K562 (cell line): ENCODE measurements at regions not wholly inside any gene's neighbourhood (a gene's known extent, or its start where the extent isn't known, plus 50 kb on each side); places are given as distances from the start of the nearest gene placed in this dataset.

Source experiments
- BDP1 ChIP-seq: IDR thresholded peaks from 3 replicates; pipeline ENCODE4 v1.6.1; 2011; ENCODE audit not compliant: insufficient read length, insufficient read depth
- BRD9 ChIP-seq: fragments of 450-650 bp; IDR thresholded peaks from 2 replicates; pipeline ENCODE4 v1.6.1; 2018; ENCODE audit warnings: low read depth; ENCODE audit not compliant: partially characterized antibody
- EHMT2 ChIP-seq: fragments of 450-650 bp; IDR thresholded peaks from 2 replicates; pipeline ENCODE4 v1.6.1; 2018; ENCODE audit warnings: antibody characterized with exemption
- ELF4 ChIP-seq: fragments of 450-650 bp; formaldehyde crosslinking; IDR thresholded peaks from 2 replicates; pipeline ENCODE4 v1.4.0; 2022; ENCODE audit warnings: missing genetic modification characterization
- FOXA1 ChIP-seq: fragments of 450-650 bp; IDR thresholded peaks from 2 replicates; pipeline ENCODE4 v1.6.1; 2016; ENCODE audit warnings: mild to moderate bottlenecking, borderline replicate concordance
- GMEB1 ChIP-seq: fragments of 250-450 bp; sonication (Bioruptor Pico); IDR thresholded peaks from 2 replicates; pipeline ENCODE4 v1.4.0; 2020; ENCODE audit warnings: mild to moderate bottlenecking
- LEF1 ChIP-seq: fragments of 450-650 bp; IDR thresholded peaks from 2 replicates; pipeline ENCODE4 v1.6.1; 2016; ENCODE audit warnings: mild to moderate bottlenecking
- REST ChIP-seq, 2 experiments: fragments of 450-650 bp; formaldehyde crosslinking in 1 of 2; IDR thresholded peaks; 2 replicates each; pipeline versions ENCODE4 v1.4.0 to v1.6.1; 2014 to 2020; ENCODE audit warnings: mild to moderate bottlenecking in 2 of 2, borderline replicate concordance in 1 of 2, low read depth in 1 of 2
- SIN3A ChIP-seq, 2 experiments: fragments of 150-350 bp in 1 of 2; IDR thresholded peaks; 2 replicates each; pipeline ENCODE4 v1.6.1; 2011 to 2016; ENCODE audit warnings: borderline replicate concordance in 2 of 2, low read depth in 2 of 2, low read length in 2 of 2, mild to moderate bottlenecking in 2 of 2, moderate library complexity in 2 of 2; ENCODE audit not compliant: control insufficient read depth in 1 of 2
- SRSF7 ChIP-seq: fragments of 200-400 bp; formaldehyde crosslinking; optimal IDR thresholded peaks from 2 replicates; pipeline ENCODE3; 2017; ENCODE audit warnings: mild to moderate bottlenecking, low read depth, low read length
- TCFL5 ChIP-seq: fragments of 250-450 bp; sonication (Bioruptor Pico); conservative IDR thresholded peaks from 2 replicates; pipeline ENCODE4 v1.6.1; 2021; ENCODE audit warnings: mild to moderate bottlenecking, moderate library complexity, matching md5 sums
- USF1 ChIP-seq: sonication (generic); formaldehyde crosslinking; IDR thresholded peaks from 2 replicates; pipeline ENCODE4 v1.9.0; 2022; ENCODE audit warnings: mild to moderate bottlenecking, missing genetic modification reagents
- ZNF140 ChIP-seq: fragments of 250-450 bp; sonication (Bioruptor Pico); IDR thresholded peaks from 2 replicates; pipeline ENCODE4 v1.8.0; 2021; ENCODE audit warnings: moderate library complexity, mild to moderate bottlenecking, inconsistent platforms
- ZNF224 ChIP-seq: sonication (generic); formaldehyde crosslinking; IDR thresholded peaks from 2 replicates; pipeline ENCODE4 v1.8.0; 2022; ENCODE audit warnings: mild to moderate bottlenecking, missing genetic modification reagents
- ZNF263 ChIP-seq: sonication (generic); formaldehyde crosslinking; IDR thresholded peaks from 2 replicates; pipeline ENCODE4 v1.8.0; 2022; ENCODE audit warnings: mild to moderate bottlenecking, missing genetic modification reagents, borderline replicate concordance
- ZNF431 ChIP-seq: sonication (generic); formaldehyde crosslinking; IDR thresholded peaks from 2 replicates; pipeline ENCODE4 v1.8.0; 2022; ENCODE audit warnings: mild to moderate bottlenecking, missing genetic modification reagents
- ZNF655 ChIP-seq: fragments of 250-450 bp; sonication (Bioruptor Pico); IDR thresholded peaks from 2 replicates; pipeline ENCODE4 v1.5.0; 2021
- ZNF695 ChIP-seq: fragments of 450-650 bp; formaldehyde crosslinking; IDR thresholded peaks from 2 replicates; pipeline ENCODE4 v1.4.0; 2020; ENCODE audit warnings: mild to moderate bottlenecking, moderate library complexity

- TF ChIP-seq FOXA1 (no peak), ZNF263 (CRISPR knock-in tag) (no peak; the same call in 1 of the 2 replicates), BRD9 (peak; percentile 24), GMEB1 (CRISPR knock-in tag) (no peak), SRSF7 (no peak), ELF4 (CRISPR knock-in tag) (no peak), ZNF431 (CRISPR knock-in tag) (no peak), LEF1 (peak; percentile 97), EHMT2 (peak; percentile 89), SIN3A (IDR thresholded peaks at IDR 0.05; ENCODE audit: borderline replicate concordance in 2 of 2, control insufficient read depth in 1 of 2, low read depth in 2 of 2, low read length in 2 of 2) (no peak), ZNF655 (CRISPR knock-in tag) (no peak), TCFL5 (CRISPR knock-in tag) (no peak), ZNF224 (CRISPR knock-in tag) (no peak), REST (IDR thresholded peaks at IDR 0.05; ENCODE audit: borderline replicate concordance) (peak; percentile 34; the same call in 1 of the 2 replicates), REST (CRISPR knock-in tag; IDR thresholded peaks at IDR 0.05; ENCODE audit: low read depth) (no peak), USF1 (CRISPR knock-in tag) (no peak), BDP1 (no peak), ZNF695 (CRISPR knock-in tag) (no peak), ZNF140 (no peak)
Measured at GRCh38 chr12:126998747-126999285, 1268.2 kb upstream of the TMEM132C start (continued).
